ENCODE measurements at regions not wholly inside any gene's neighbourhood (a gene's known extent, or its start where the extent isn't known, plus 50 kb on each side); places are given as distances from the start of the nearest gene placed in this dataset.

GRCh38 chr3:102574355-102574754 is 139.5 kb downstream of the ZPLD1 start:
- H3K27ac ChIP-seq (ENCODE audit: low read depth in 2 of 2, low read length in 2 of 2) = no peak overlapping the region
- no peak overlapping the region for H3K4me3 ChIP-seq (ENCODE audit: low read length in 3 of 3)
- no peak for DNase-seq
- FAIRE-seq = no peak
- no peaks in the 10 kb centered on the region for H3K36me3 ChIP-seq (ENCODE audit: control insufficient read depth in 2 of 3, insufficient read depth in 3 of 3, low read length in 3 of 3)
- H3K9ac ChIP-seq (ENCODE audit: low read length in 3 of 3) = no peak overlapping the region
- no peaks in the 10 kb centered on the region for H3K27me3 ChIP-seq (ENCODE audit: control insufficient read depth, insufficient read depth, low read length)
- no peaks in the 10 kb centered on the region for H3K9me3 ChIP-seq (ENCODE audit: control insufficient read depth in 2 of 3, insufficient read depth in 1 of 3, low read length in 3 of 3)
- intact Hi-C loops (cut with DNase I) = no loop called here
- TF ChIP-seq, protein P1, sequence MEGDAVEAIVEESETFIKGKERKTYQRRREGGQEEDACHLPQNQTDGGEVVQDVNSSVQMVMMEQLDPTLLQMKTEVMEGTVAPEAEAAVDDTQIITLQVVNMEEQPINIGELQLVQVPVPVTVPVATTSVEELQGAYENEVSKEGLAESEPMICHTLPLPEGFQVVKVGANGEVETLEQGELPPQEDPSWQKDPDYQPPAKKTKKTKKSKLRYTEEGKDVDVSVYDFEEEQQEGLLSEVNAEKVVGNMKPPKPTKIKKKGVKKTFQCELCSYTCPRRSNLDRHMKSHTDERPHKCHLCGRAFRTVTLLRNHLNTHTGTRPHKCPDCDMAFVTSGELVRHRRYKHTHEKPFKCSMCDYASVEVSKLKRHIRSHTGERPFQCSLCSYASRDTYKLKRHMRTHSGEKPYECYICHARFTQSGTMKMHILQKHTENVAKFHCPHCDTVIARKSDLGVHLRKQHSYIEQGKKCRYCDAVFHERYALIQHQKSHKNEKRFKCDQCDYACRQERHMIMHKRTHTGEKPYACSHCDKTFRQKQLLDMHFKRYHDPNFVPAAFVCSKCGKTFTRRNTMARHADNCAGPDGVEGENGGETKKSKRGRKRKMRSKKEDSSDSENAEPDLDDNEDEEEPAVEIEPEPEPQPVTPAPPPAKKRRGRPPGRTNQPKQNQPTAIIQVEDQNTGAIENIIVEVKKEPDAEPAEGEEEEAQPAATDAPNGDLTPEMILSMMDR (IDR thresholded peaks at IDR 0.05; ENCODE audit: borderline replicate concordance, extremely low read depth, insufficient read depth) = no peak
- no peaks in the 10 kb centered on the region for H3K4me1 ChIP-seq (ENCODE audit: control insufficient read depth in 2 of 3, insufficient read depth in 2 of 3, low read depth in 1 of 3, low read length in 3 of 3)

DNA sequence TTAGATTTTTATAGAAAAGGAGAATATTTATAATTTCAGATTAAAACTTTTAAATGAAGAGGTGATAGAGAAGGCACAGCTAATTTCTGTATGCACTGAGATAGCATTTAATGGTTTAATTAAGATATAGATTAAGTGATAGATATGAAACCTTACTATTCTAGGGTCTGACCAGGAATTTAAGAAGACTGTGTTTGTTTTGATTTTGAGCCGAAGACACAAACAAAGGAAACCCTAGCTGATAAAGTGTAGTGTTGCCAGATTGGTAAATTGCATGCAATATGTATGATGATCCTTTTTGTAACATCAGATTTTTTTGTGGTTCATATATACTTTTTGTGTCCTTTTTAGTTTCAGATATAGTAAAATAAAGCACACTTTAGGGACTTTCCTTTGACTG is 141.8 kb downstream of the ZPLD1 start:
- no peaks in the 10 kb centered on the region for H3K27me3 ChIP-seq (ENCODE audit: control insufficient read depth, insufficient read depth, low read length)
- H3K36me3 ChIP-seq (ENCODE audit: control insufficient read depth in 2 of 3, insufficient read depth in 3 of 3, low read length in 3 of 3) = no peaks in the 10 kb centered on the region
- DNase-seq (no peak), FAIRE-seq (no peak)
- no peak overlapping the region for H3K9ac ChIP-seq (ENCODE audit: low read length in 3 of 3)
- intact Hi-C loops (cut with DNase I) = no loop called here
- no peak overlapping the region for H3K4me3 ChIP-seq (ENCODE audit: low read length in 3 of 3)
- H3K27ac ChIP-seq (ENCODE audit: low read depth in 2 of 2, low read length in 2 of 2) = no peak overlapping the region
- H3K9me3 ChIP-seq (ENCODE audit: control insufficient read depth in 2 of 3, insufficient read depth in 1 of 3, low read length in 3 of 3) = no peaks in the 10 kb centered on the region
- H3K4me1 ChIP-seq (ENCODE audit: control insufficient read depth in 2 of 3, insufficient read depth in 2 of 3, low read depth in 1 of 3, low read length in 3 of 3) = no peaks in the 10 kb centered on the region
- TF ChIP-seq, protein P1 (IDR thresholded peaks at IDR 0.05; ENCODE audit: borderline replicate concordance, extremely low read depth, insufficient read depth) = no peak

GRCh38 chr3:102577082-102577789 is 142.4 kb downstream of the ZPLD1 start:
- intact Hi-C loops (cut with DNase I) = no loop called here
- Histone ChIP-seq H3K27ac (ENCODE audit: low read depth in 2 of 2, low read length in 2 of 2) (no peak overlapping the region), H3K36me3 (ENCODE audit: control insufficient read depth in 2 of 3, insufficient read depth in 3 of 3, low read length in 3 of 3) (no peaks in the 10 kb centered on the region), H3K4me3 (ENCODE audit: low read length in 3 of 3) (no peak overlapping the region), H3K27me3 (ENCODE audit: control insufficient read depth, insufficient read depth, low read length) (no peaks in the 10 kb centered on the region), H3K4me1 (ENCODE audit: control insufficient read depth in 2 of 3, insufficient read depth in 2 of 3, low read depth in 1 of 3, low read length in 3 of 3) (no peaks in the 10 kb centered on the region), H3K9me3 (ENCODE audit: control insufficient read depth in 2 of 3, insufficient read depth in 1 of 3, low read length in 3 of 3) (no peaks in the 10 kb centered on the region), H3K9ac (ENCODE audit: low read length in 3 of 3) (no peak overlapping the region)
- FAIRE-seq (no peak), DNase-seq (no peak)
- TF ChIP-seq, protein P1 (IDR thresholded peaks at IDR 0.05; ENCODE audit: borderline replicate concordance, extremely low read depth, insufficient read depth) = no peak

DNA sequence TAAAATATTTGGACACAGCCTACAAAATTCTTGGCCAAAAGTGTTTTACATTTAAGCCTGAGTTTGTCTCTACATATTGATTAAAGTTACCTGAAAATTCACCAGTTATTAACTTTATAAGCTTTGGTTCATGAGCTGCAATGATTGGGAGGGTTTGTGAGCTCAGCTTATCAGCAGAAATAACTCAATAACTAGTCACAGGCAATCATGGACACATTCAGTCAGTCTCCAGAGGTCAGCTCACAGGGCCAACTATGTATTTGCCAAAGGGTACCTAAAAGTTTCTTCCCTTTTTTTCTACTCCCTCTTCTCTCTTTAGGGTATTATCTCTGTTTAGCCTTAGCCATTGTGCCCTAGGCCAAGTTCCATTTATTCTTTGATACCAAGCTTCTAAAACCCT is 145.9 kb downstream of the ZPLD1 start:
- DNase-seq (no peak), FAIRE-seq (no peak)
- Histone ChIP-seq H3K36me3 (ENCODE audit: control insufficient read depth in 2 of 3, insufficient read depth in 3 of 3, low read length in 3 of 3) (no peaks in the 10 kb centered on the region), H3K9me3 (ENCODE audit: control insufficient read depth in 2 of 3, insufficient read depth in 1 of 3, low read length in 3 of 3) (no peaks in the 10 kb centered on the region), H3K27me3 (ENCODE audit: control insufficient read depth, insufficient read depth, low read length) (no peaks in the 10 kb centered on the region), H3K4me3 (ENCODE audit: low read length in 3 of 3) (no peak overlapping the region), H3K4me1 (ENCODE audit: control insufficient read depth in 2 of 3, insufficient read depth in 2 of 3, low read depth in 1 of 3, low read length in 3 of 3) (no peaks in the 10 kb centered on the region), H3K27ac (ENCODE audit: low read depth in 2 of 2, low read length in 2 of 2) (no peak overlapping the region), H3K9ac (ENCODE audit: low read length in 3 of 3) (no peak overlapping the region)
- intact Hi-C loops (cut with DNase I) = no loop called here
- TF ChIP-seq, protein P1 (IDR thresholded peaks at IDR 0.05; ENCODE audit: borderline replicate concordance, extremely low read depth, insufficient read depth) = no peak
